ENCODE measurements at regions not wholly inside any gene's neighbourhood (a gene's known extent, or its start where the extent isn't known, plus 50 kb on each side); places are given as distances from the start of the nearest gene placed in this dataset.
A peak's percentile ranks its signal among the peaks of the same experiment; 100 is the strongest.

GRCh38 chr13:107434347-107434746, 781.0 kb downstream of the LIG4 start (continued):
- no peak for TF ChIP-seq USF1 (IDR thresholded peaks at IDR 0.05; ENCODE audit: borderline replicate concordance, low read depth)
- no peak for TF ChIP-seq TAF1 (IDR thresholded peaks at IDR 0.05; ENCODE audit: borderline replicate concordance, low read depth, low read length)
- no peak for TF ChIP-seq NRF1 (IDR thresholded peaks at IDR 0.05; ENCODE audit: low read depth, low read length)
- TF ChIP-seq RAD21 (IDR thresholded peaks at IDR 0.05; ENCODE audit: low read length): no peak

- POLR2A ChIA-PET: no interaction called here
- Histone ChIP-seq H3F3A (replicated peaks; ENCODE audit: insufficient read depth) (no peaks in the 10 kb centered on the region), H3K4me1 (ENCODE audit: control insufficient read depth in 1 of 2, insufficient read depth in 2 of 2, low read depth in 1 of 2, low read length in 1 of 2) (no peaks in the 10 kb centered on the region), H3K27ac (ENCODE audit: low read depth in 2 of 2, low read length in 1 of 2) (no peak overlapping the region), H3K9me2 (no peaks in the 10 kb centered on the region), H3K4me2 (no peak overlapping the region), H3K9me3 (peaks cover 9% of the 10 kb centered on the region; the same call in 1 of the 2 replicates), H3K36me3 (replicated peaks in 1 of 2; ENCODE audit: control insufficient read depth in 1 of 2, insufficient read depth in 2 of 2, low read length in 1 of 2) (peaks cover 0 to 4% of the 10 kb centered on the region in 2 experiments), H3K27me3 (ENCODE audit: insufficient read depth) (no peaks in the 10 kb centered on the region), H3K9ac (no peak overlapping the region), H4K20me1 (ENCODE audit: insufficient read depth) (no peaks in the 10 kb centered on the region), H2AFZ (ENCODE audit: low read depth) (no peak overlapping the region), H3K79me2 (ENCODE audit: insufficient read depth) (peaks cover 23% of the 10 kb centered on the region), H3K4me3 (ENCODE audit: low read depth in 2 of 2, low read length in 1 of 2) (no peak overlapping the region)
- no peak for DNase-seq
- CTCF ChIA-PET: no interaction called here
- no peak for TF ChIP-seq PBX3 (IDR thresholded peaks at IDR 0.05)
- TF ChIP-seq JUND (IDR thresholded peaks at IDR 0.05): no peak
- TF ChIP-seq REST (IDR thresholded peaks at IDR 0.05; ENCODE audit: low read depth, low read length): no peak
These were observed 787.8 kb downstream of the LIG4 start for GRCh38 chr13:107427536-107427935.

GRCh38 chr13:107422421-107422820, 792.9 kb downstream of the LIG4 start:
- H3K9me2 ChIP-seq: no peaks in the 10 kb centered on the region
- peak overlapping the region; percentile 54 for H3K4me2 ChIP-seq
- H3K9ac ChIP-seq: peak overlapping the region; percentile 17; the same call in 1 of the 2 replicates
- CTCF ChIA-PET: no interaction called here
- no peaks in the 10 kb centered on the region for H3K9me3 ChIP-seq
- TF ChIP-seq POLR2AphosphoS5 (IDR thresholded peaks at IDR 0.05; ENCODE audit: low read depth, low read length): no peak
- no peak for TF ChIP-seq USF2 (IDR thresholded peaks at IDR 0.05; ENCODE audit: borderline replicate concordance, low read depth, low read length)
- TF ChIP-seq ELF1 (IDR thresholded peaks at IDR 0.05): no peak
- TF ChIP-seq SIN3A (IDR thresholded peaks at IDR 0.05; ENCODE audit: borderline replicate concordance, low read depth, low read length): no peak
- no peak for TF ChIP-seq NFIC (IDR thresholded peaks at IDR 0.05; ENCODE audit: borderline replicate concordance)
- TF ChIP-seq IRF3 (IDR thresholded peaks at IDR 0.05; ENCODE audit: low read depth, low read length): no peak
- TF ChIP-seq MEF2A (IDR thresholded peaks at IDR 0.05; ENCODE audit: borderline replicate concordance, low read depth): no peak
- no peak for TF ChIP-seq USF1 (IDR thresholded peaks at IDR 0.05; ENCODE audit: borderline replicate concordance, low read depth)
- no peak for TF ChIP-seq ZBTB33 (IDR thresholded peaks at IDR 0.05; ENCODE audit: borderline replicate concordance, low read depth)
- WGBS (ENCODE audit: low lambda C conversion rate): 86% methylated on average over 2 of the region's 2 CpGs
- no peaks in the 10 kb centered on the region for H4K20me1 ChIP-seq (ENCODE audit: insufficient read depth)
- peaks cover 0 to 4% of the 10 kb centered on the region in 2 experiments; a peak in 3 of 4 replicates for H3K4me1 ChIP-seq (ENCODE audit: control insufficient read depth in 1 of 2, insufficient read depth in 2 of 2, low read depth in 1 of 2, low read length in 1 of 2)
- no peak overlapping the region for H3K4me3 ChIP-seq (ENCODE audit: low read depth in 2 of 2, low read length in 1 of 2)
- no peak overlapping the region for H2AFZ ChIP-seq (ENCODE audit: low read depth)
- H3F3A ChIP-seq (replicated peaks; ENCODE audit: insufficient read depth): peaks cover 6% of the 10 kb centered on the region
- POLR2A ChIA-PET: no interaction called here
- DNase-seq: no peak
- no peaks in the 10 kb centered on the region for H3K36me3 ChIP-seq (replicated peaks in 1 of 2; ENCODE audit: control insufficient read depth in 1 of 2, insufficient read depth in 2 of 2, low read length in 1 of 2)
- peak overlapping the region in 1 of 2 experiments; percentile 67; a peak in 2 of 4 replicates for H3K27ac ChIP-seq (ENCODE audit: low read depth in 2 of 2, low read length in 1 of 2)
- H3K79me2 ChIP-seq (ENCODE audit: insufficient read depth): peaks cover 23% of the 10 kb centered on the region; the same call in 1 of the 2 replicates
- no peaks in the 10 kb centered on the region for H3K27me3 ChIP-seq (ENCODE audit: insufficient read depth)
